GM23338 (cell line): ENCODE measurements at regions not wholly inside any gene's neighbourhood (a gene's known extent, or its start where the extent isn't known, plus 50 kb on each side); places are given as distances from the start of the nearest gene placed in this dataset.

ENCODE experiments used
- ATAC-seq: fragments of 200-7000 bp; cut with Tn5 transposase; 3 replicates; pipeline ENCODE4 v1.9.1; 2020
- DNase-seq: peaks from one replicate; pipeline ENCODE4 v3.0.0-alpha.2; 2015; ENCODE audit warnings: low spot score
- H2AFZ ChIP-seq: fragments of 200-600 bp; sonication (generic); 2 replicates; pipeline ENCODE4 v1.8.0; 2016; ENCODE audit warnings: antibody characterized with exemption, mild to moderate bottlenecking, moderate library complexity
- H3F3A ChIP-seq: fragments of 200-600 bp; sonication (generic); replicated peaks from 2 replicates; pipeline ENCODE4 v1.8.0; 2017; ENCODE audit warnings: antibody characterized with exemption, mixed run types, low read depth
- H3K27ac ChIP-seq: fragments of 200-600 bp; sonication (generic); 2 replicates; pipeline ENCODE4 v1.6.1; 2016; ENCODE audit warnings: low read depth
- H3K27me3 ChIP-seq: fragments of 200-600 bp; sonication (generic); 2 replicates; pipeline ENCODE4 v1.8.0; 2016; ENCODE audit warnings: mild to moderate bottlenecking, mixed run types, moderate library complexity; ENCODE audit not compliant: insufficient read depth
- H3K36me3 ChIP-seq: fragments of 200-600 bp; sonication (generic); 2 replicates; pipeline ENCODE4 v1.8.0; 2016; ENCODE audit warnings: mild to moderate bottlenecking; ENCODE audit not compliant: insufficient read depth
- H3K4me1 ChIP-seq: fragments of 200-600 bp; sonication (generic); 2 replicates; pipeline ENCODE4 v1.8.0; 2016; ENCODE audit warnings: mild to moderate bottlenecking, moderate library complexity; ENCODE audit not compliant: insufficient read depth
- H3K4me2 ChIP-seq: fragments of 200-600 bp; sonication (generic); 2 replicates; pipeline ENCODE4 v1.7.1; 2017; ENCODE audit warnings: mixed run types
- H3K4me3 ChIP-seq: fragments of 200-600 bp; sonication (generic); 2 replicates; pipeline ENCODE4 v1.6.1; 2016; ENCODE audit warnings: mixed run types
- H3K79me2 ChIP-seq: fragments of 200-600 bp; sonication (generic); replicated peaks from 2 replicates; pipeline ENCODE4 v1.8.0; 2017; ENCODE audit warnings: mild to moderate bottlenecking; ENCODE audit not compliant: insufficient read depth
- H3K9me2 ChIP-seq: fragments of 200-600 bp; sonication (generic); 2 replicates; pipeline ENCODE4 v1.8.0; 2017; ENCODE audit not compliant: insufficient read depth
- H4K20me1 ChIP-seq: fragments of 200-600 bp; sonication (generic); replicated peaks from 2 replicates; pipeline ENCODE4 v1.8.0; 2017; ENCODE audit warnings: mild to moderate bottlenecking; ENCODE audit not compliant: insufficient read depth
- H3K27ac Mint-ChIP-seq: 2 replicates; pipeline ENCODE4 v1.8.0; 2020; ENCODE audit warnings: inconsistent platforms, mild to moderate bottlenecking, moderate library complexity, mixed read lengths
- H3K27me3 Mint-ChIP-seq: 3 replicates; pipeline ENCODE4 v1.8.0; 2022; ENCODE audit warnings: low read depth, mild to moderate bottlenecking, moderate library complexity, mixed read lengths, inconsistent platforms; ENCODE audit not compliant: insufficient read depth, poor library complexity
- H3K36me3 Mint-ChIP-seq: 3 replicates; pipeline ENCODE4 v1.8.0; 2021; ENCODE audit warnings: low read depth, mild to moderate bottlenecking, inconsistent platforms, moderate library complexity, mixed read lengths
- H3K4me1 Mint-ChIP-seq: 3 replicates; pipeline ENCODE4 v1.8.0; 2020; ENCODE audit warnings: mild to moderate bottlenecking, inconsistent platforms, mixed read lengths
- H3K4me3 Mint-ChIP-seq: 3 replicates; pipeline ENCODE4 v1.8.0; 2021; ENCODE audit warnings: moderate library complexity, mild to moderate bottlenecking, inconsistent platforms, mixed read lengths
- H3K9me3 Mint-ChIP-seq: 3 replicates; pipeline ENCODE4 v1.8.0; 2020; ENCODE audit warnings: moderate library complexity, mild to moderate bottlenecking, inconsistent platforms, mixed read lengths
- EZH2 ChIP-seq: fragments of 200-600 bp; sonication (generic); IDR thresholded peaks from one replicate; pipeline ENCODE4 v1.8.0; 2017; ENCODE audit warnings: antibody characterized with exemption, mild to moderate bottlenecking, low read depth; ENCODE audit not compliant: unreplicated experiment
- EZH2phosphoT487 ChIP-seq: fragments of 200-600 bp; sonication (generic); IDR thresholded peaks from one replicate; pipeline ENCODE4 v1.8.1; 2018; ENCODE audit warnings: antibody characterized with exemption; ENCODE audit not compliant: unreplicated experiment
- JUNB ChIP-seq: IDR thresholded peaks from one replicate; pipeline ENCODE4 v1.6.1; 2016; ENCODE audit warnings: antibody characterized with exemption; ENCODE audit not compliant: unreplicated experiment
- NANOG ChIP-seq: IDR thresholded peaks from 2 replicates; pipeline ENCODE4 v1.6.1; 2016; ENCODE audit warnings: antibody characterized with exemption, borderline replicate concordance
- REST ChIP-seq: IDR thresholded peaks from one replicate; pipeline ENCODE4 v1.6.1; 2018; ENCODE audit warnings: antibody characterized with exemption; ENCODE audit not compliant: unreplicated experiment
- ZNF114 ChIP-seq: fragments of 250-450 bp; sonication (Bioruptor Pico); IDR thresholded peaks from 2 replicates; pipeline ENCODE4 v1.5.0; 2020; ENCODE audit warnings: mild to moderate bottlenecking, moderate library complexity
- TF ChIP-seq, protein P1 (sequence below), 2 experiments: fragments of 200-600 bp in 1 of 2; sonication (generic) in 1 of 2; conservative IDR thresholded peaks; 2 replicates each; pipeline versions ENCODE4 v1.5.1 to v1.6.1; 2016 to 2017; ENCODE audit warnings: antibody characterized with exemption in 2 of 2, low read depth in 2 of 2, mild to moderate bottlenecking in 2 of 2, moderate library complexity in 1 of 2
- TF ChIP-seq, protein P2 (sequence below): fragments of 250-450 bp; sonication (Bioruptor Pico); IDR thresholded peaks from 2 replicates; pipeline ENCODE4 v1.5.0; 2020; ENCODE audit warnings: mild to moderate bottlenecking, moderate library complexity
- TF ChIP-seq, protein P3 (sequence below): IDR thresholded peaks from 2 replicates; pipeline ENCODE4 v1.6.1; 2016; ENCODE audit warnings: antibody characterized with exemption

DNA sequence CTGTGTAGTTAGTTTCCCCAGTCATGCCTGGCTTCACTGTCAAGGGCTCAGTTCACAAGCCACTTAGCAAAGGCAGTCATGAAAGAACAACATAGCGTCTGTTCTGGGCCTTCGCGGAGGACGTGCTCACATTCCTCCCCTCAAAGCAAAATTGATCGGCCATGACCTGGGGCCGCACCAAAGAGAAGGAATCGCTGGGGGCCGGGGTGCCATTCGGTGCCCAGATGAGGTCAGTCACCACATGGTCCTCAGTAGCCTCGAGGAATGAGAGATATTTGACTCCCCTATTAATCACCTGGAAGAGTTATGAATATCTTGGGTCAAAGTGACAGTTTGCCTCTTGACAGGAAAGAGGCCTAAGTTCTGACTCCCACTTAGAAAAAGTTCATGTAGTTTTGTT, 251.1 kb upstream of the JUN start (continued):
- TF ChIP-seq REST (no peak), JUNB (no peak), NANOG (no peak), ZNF114 (no peak)

DNA sequence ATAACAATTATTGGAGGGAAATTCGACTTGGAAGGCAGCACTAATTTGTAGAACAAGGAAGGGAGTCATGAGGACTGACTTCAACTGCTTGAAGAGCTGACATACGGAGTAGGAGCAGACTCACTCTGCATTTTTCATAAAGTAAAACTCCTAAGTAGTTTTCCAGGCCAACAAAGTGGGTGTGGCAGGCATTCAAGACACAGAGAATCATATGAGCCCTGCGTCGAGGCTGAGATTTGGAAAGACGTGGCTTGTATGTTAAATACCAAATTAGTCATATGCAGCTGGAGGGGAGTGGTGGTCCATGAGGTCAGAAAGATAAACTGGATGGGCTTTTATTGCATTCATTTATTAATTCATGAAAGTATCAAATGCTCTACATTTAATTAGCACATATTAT, 255.7 kb upstream of the JUN start:
- no peaks in the 10 kb centered on the region; the same call in 2 of the 3 replicates for H3K9me3 Mint-ChIP-seq
- no peak overlapping the region for H3K4me3 Mint-ChIP-seq
- TF ChIP-seq REST (no peak), EZH2phosphoT487 (no peak), EZH2 (no peak)
- TF ChIP-seq, protein P1, sequence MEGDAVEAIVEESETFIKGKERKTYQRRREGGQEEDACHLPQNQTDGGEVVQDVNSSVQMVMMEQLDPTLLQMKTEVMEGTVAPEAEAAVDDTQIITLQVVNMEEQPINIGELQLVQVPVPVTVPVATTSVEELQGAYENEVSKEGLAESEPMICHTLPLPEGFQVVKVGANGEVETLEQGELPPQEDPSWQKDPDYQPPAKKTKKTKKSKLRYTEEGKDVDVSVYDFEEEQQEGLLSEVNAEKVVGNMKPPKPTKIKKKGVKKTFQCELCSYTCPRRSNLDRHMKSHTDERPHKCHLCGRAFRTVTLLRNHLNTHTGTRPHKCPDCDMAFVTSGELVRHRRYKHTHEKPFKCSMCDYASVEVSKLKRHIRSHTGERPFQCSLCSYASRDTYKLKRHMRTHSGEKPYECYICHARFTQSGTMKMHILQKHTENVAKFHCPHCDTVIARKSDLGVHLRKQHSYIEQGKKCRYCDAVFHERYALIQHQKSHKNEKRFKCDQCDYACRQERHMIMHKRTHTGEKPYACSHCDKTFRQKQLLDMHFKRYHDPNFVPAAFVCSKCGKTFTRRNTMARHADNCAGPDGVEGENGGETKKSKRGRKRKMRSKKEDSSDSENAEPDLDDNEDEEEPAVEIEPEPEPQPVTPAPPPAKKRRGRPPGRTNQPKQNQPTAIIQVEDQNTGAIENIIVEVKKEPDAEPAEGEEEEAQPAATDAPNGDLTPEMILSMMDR (conservative IDR thresholded peaks at IDR 0.05; ENCODE audit: low read depth in 2 of 2), result no peak
- TF ChIP-seq, protein P2, sequence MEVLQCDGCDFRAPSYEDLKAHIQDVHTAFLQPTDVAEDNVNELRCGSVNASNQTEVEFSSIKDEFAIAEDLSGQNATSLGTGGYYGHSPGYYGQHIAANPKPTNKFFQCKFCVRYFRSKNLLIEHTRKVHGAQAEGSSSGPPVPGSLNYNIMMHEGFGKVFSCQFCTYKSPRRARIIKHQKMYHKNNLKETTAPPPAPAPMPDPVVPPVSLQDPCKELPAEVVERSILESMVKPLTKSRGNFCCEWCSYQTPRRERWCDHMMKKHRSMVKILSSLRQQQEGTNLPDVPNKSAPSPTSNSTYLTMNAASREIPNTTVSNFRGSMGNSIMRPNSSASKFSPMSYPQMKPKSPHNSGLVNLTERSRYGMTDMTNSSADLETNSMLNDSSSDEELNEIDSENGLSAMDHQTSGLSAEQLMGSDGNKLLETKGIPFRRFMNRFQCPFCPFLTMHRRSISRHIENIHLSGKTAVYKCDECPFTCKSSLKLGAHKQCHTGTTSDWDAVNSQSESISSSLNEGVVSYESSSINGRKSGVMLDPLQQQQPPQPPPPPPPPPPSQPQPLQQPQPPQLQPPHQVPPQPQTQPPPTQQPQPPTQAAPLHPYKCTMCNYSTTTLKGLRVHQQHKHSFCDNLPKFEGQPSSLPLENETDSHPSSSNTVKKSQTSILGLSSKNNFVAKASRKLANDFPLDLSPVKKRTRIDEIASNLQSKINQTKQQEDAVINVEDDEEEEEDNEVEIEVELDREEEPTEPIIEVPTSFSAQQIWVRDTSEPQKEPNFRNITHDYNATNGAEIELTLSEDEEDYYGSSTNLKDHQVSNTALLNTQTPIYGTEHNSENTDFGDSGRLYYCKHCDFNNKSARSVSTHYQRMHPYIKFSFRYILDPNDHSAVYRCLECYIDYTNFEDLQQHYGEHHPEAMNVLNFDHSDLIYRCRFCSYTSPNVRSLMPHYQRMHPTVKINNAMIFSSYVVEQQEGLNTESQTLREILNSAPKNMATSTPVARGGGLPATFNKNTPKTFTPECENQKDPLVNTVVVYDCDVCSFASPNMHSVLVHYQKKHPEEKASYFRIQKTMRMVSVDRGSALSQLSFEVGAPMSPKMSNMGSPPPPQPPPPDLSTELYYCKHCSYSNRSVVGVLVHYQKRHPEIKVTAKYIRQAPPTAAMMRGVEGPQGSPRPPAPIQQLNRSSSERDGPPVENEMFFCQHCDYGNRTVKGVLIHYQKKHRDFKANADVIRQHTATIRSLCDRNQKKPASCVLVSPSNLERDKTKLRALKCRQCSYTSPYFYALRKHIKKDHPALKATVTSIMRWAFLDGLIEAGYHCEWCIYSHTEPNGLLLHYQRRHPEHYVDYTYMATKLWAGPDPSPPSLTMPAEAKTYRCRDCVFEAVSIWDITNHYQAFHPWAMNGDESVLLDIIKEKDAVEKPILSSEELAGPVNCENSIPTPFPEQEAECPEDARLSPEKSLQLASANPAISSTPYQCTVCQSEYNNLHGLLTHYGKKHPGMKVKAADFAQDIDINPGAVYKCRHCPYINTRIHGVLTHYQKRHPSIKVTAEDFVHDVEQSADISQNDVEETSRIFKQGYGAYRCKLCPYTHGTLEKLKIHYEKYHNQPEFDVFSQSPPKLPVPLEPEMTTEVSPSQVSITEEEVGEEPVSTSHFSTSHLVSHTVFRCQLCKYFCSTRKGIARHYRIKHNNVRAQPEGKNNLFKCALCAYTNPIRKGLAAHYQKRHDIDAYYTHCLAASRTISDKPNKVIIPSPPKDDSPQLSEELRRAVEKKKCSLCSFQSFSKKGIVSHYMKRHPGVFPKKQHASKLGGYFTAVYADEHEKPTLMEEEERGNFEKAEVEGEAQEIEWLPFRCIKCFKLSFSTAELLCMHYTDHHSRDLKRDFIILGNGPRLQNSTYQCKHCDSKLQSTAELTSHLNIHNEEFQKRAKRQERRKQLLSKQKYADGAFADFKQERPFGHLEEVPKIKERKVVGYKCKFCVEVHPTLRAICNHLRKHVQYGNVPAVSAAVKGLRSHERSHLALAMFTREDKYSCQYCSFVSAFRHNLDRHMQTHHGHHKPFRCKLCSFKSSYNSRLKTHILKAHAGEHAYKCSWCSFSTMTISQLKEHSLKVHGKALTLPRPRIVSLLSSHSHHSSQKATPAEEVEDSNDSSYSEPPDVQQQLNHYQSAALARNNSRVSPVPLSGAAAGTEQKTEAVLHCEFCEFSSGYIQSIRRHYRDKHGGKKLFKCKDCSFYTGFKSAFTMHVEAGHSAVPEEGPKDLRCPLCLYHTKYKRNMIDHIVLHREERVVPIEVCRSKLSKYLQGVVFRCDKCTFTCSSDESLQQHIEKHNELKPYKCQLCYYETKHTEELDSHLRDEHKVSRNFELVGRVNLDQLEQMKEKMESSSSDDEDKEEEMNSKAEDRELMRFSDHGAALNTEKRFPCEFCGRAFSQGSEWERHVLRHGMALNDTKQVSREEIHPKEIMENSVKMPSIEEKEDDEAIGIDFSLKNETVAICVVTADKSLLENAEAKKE (CRISPR knock-in tag), result no peak
- TF ChIP-seq, protein P3, sequence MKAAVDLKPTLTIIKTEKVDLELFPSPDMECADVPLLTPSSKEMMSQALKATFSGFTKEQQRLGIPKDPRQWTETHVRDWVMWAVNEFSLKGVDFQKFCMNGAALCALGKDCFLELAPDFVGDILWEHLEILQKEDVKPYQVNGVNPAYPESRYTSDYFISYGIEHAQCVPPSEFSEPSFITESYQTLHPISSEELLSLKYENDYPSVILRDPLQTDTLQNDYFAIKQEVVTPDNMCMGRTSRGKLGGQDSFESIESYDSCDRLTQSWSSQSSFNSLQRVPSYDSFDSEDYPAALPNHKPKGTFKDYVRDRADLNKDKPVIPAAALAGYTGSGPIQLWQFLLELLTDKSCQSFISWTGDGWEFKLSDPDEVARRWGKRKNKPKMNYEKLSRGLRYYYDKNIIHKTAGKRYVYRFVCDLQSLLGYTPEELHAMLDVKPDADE, result no peak

More for the DNA sequence above, 255.7 kb upstream of the JUN start:
- Mint-ChIP-seq H3K27ac (no peak overlapping the region), H3K4me1 (0 out of 3 replicates have a peak, but pooled peaks cover 2% of the 10 kb centered on the region), H3K36me3 (peaks cover 2% of the 10 kb centered on the region; the same call in 1 of the 3 replicates), H3K27me3 (peaks cover 2% of the 10 kb centered on the region)
- H3K4me3 ChIP-seq, result no peak overlapping the region
- H3K27me3 ChIP-seq, result no peaks in the 10 kb centered on the region
- H3F3A ChIP-seq, result no peaks in the 10 kb centered on the region
- H3K27ac ChIP-seq, result no peak overlapping the region
- H3K4me1 ChIP-seq, result no peaks in the 10 kb centered on the region
- H3K4me2 ChIP-seq, result no peak overlapping the region
- no peak for ATAC-seq
- no peaks in the 10 kb centered on the region for H3K79me2 ChIP-seq
- H4K20me1 ChIP-seq, result no peaks in the 10 kb centered on the region
- H3K36me3 ChIP-seq, result no peaks in the 10 kb centered on the region
- no peak overlapping the region for H2AFZ ChIP-seq
- DNase-seq, result no peak
- 0 out of 2 replicates have a peak, but pooled peaks cover 11% of the 10 kb centered on the region for H3K9me2 ChIP-seq
